Kidney capillary endothelial cell (primary cell): ENCODE measurements at regions not wholly inside any gene's neighbourhood (a gene's known extent, or its start where the extent isn't known, plus 50 kb on each side); places are given as distances from the start of the nearest gene placed in this dataset.
"Not testable (repeated sequence)": the region's sequence is repeated elsewhere in the genome, so short reads cannot be mapped to it uniquely, and the experiment has no call there.

ENCODE experiments used
- DNase-seq: peaks from one replicate; pipeline ENCODE4 v3.0.0-alpha.2; 2018; ENCODE audit warnings: low spot score

DNA sequence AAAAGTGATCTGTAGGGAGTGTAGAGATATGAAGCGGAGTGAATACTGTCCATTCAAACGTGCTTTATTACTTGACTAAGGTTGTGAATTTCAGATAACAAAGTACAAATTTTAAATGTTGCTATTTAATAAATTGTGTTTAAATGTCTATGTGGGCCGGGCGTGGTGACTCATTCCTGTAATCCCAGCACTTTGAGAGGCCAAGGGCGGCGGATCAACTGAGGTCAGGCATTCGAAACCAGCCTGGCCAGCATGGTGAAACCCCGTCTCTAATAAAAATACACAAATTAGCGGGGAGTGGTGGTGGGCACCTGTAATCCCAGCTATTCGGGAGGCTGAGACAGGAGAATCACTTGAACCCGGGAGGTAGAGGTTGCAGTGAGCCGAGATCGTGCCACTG lies 1544.1 kb downstream of the SLITRK5 start:
- not testable (repeated sequence) for DNase-seq

DNA sequence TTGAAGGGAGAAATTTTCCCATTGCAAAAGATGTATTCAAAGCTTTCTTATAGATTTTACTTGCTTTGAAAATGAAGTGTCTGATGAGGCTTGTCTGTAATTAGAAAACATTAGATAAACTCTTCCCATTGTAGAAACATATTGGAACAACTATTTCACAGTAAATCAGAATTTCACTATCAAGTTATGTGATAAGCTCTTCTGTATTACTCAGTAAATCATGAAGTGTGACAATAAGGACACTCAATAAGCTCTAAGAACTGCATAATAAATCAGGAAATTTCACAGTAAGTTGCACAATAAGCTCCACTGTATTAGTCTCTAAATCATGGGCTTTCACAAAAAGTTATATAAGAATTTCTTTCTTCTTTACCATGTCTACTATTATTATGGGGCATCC lies 1546.6 kb downstream of the SLITRK5 start:
- DNase-seq = no peak

DNA sequence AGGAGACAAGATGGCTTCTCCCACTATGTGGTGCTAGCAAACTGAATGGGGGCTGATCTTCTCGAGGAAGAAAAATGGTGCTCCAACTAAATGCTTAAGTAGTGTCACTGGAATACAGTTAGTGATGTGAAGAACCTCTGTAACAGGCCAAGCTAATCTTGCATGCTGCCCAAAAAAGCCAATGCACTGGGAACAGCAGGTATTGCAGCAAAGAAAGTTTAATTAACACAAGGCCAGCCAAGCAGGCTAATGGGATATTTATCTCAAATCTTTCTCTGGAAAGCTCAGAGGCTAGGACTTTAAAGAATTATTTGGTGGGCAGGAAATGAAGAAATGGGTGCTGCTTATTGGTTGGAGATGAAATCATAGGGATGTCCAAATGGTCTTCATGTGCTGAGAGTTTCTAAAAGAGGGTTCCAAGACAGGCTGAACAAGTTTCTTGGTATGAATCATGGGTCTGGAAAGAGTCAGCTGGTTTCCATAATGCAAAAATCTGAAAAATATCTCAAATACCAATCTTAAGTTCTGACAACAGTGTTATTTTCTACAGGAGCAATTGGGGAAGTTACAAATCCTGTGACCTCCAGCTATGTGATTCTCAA lies 1550.5 kb downstream of the SLITRK5 start:
- no peak for DNase-seq

DNA sequence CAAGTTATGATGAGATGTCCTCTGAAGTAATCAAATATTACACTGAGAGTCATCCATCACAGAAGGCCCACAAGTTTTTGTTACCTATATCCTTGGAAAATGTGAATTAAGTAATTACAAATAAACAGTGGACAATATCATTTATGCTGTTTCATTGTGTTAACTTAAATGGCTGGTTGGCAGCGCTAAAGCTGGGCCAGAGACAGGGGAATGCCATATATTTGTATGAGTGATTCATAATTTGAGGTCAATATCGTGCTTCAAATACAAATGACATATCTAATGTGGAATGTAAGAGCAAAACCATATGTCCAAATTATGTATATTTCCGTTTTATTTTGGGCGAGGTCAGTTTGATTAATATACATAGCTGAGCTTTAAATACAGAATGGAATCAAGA lies 1556.2 kb downstream of the SLITRK5 start:
- DNase-seq = no peak

DNA sequence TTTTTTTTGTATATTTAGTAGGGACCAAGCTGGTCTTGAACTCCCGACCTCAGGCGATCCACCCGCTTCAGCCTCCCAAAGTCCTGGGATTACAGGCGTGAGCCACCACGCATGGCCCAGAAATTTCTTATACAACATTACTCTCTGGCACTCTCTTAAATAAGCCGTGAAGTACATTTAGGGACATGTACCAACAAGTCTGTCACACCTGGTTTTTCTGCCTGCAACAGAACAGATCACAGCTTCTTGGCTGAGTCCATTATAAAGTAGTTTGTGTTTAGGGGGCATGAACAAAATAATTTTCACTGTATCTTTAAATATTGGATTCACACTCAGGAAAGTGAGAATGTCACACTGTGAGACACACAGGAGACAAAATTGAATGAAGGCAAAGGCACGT lies 1567.3 kb downstream of the SLITRK5 start:
- no peak for DNase-seq

DNA sequence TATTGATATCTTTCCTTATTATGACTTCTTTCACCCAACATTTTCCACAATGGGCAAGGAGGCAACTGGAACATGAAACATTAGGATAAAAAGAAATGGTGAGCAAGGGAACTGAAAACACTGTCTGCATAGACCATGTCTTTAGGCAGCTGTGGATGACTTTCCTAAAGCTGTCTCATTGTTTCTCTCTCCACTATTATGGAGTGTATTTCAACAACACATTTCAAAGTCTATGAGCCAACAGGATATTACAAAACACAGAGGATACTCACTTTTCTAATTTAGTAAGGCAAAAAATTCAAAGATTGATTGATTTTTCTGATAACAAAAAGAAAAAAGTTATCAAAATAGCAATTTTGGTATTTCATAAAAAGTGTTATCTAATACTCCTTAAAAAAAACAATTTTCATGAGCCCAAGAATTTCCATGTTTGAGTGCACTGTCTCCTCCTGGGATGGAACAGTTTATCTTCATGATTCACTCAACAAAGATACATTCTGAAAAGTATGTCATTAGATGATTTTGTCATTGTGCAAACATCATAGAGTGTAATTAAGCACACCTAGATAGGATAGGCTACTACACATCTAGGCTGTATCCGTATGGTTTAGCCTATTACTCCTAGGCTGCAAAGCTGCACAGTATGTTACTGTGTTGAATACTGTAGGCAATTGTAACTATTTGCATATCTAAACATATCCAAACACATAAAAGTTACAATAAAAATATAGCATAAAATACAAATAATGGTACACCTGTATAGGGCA lies 1568.4 kb downstream of the SLITRK5 start:
- DNase-seq = no peak

DNA sequence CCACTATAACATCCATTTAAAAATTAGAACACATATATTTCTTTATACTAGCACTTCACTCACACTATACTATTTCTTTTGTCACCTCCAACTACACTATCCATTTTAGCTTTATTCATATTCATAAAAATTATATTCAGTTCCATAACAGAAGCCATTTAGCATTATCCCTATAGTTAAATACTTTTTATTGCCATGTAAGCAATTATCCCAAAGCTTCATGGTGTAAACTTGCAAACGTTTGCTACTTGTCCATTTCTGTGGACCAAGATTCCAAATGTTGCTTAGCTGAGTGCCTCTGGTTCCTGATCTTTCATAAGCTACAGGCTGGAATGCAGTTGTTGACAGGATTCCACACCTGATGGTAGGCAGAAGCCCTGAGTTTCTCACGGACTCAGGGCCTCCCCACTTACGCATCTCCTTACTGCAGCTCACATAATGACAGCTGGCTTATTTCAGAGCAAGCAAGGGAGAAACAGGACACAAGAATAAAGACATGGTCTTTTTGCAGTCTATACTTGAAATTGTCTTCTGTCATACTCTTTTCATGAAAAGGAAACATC lies 1584.8 kb downstream of the SLITRK5 start:
- DNase-seq = no peak

DNA sequence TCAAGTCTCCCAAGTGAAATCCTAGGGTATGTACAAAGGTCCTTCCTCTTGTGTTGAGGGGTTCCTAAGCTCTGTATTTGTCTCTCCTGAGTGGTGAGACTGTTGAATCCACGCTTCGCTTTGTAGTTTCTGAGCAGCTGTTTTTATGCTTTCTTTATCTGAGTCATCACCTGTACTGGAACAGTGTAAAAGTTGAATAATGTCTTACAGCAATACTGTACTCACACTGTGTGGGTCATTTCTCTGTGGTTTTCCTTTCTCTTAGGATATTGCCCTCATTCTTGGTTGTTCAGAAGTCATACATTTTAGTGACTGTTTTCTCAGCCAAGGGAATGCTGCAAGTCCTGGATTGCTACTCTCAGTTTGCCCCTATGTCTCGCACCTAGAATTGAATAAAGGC lies 1596.6 kb downstream of the SLITRK5 start:
- DNase-seq = no peak

DNA sequence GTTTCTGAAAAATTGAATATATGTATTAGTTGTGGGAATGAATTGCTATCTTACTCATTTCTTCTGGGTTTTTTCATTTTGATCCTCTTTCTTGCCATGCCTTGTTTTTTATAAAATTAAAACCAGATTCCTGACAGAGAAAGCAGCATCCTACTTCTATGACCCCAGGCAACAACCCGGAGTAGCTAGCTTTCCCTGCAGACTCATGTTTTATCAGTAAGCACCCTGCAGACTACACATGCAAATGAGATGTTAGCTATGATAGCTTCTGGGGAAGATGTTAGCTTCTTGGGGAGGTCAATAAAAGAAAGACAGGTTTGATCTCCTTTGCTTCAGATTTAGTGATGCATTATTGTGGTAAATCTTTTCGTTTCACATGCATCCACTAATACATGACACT lies 1598.6 kb downstream of the SLITRK5 start:
- no peak for DNase-seq

DNA sequence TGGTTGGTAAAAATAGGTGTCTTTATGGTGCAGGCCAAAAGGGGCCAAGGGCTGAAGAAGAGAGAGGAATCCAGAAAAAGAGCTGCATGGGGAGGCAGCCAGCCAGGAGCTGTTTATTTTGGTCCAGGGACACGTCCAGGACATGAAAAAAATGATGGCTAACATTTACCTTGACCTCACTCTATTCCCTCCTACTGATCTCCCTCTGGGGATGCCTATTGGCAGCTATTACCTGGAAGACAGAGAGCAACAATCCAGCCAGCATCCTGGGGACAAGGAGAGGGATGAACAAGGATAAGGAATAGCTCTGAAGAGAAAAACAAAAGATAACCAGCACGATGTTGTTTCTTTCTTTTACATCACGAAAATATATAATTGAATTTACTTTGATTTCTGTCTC lies 1599.6 kb downstream of the SLITRK5 start:
- no peak for DNase-seq

- DNase-seq = no peak
These were observed 1608.2 kb downstream of the SLITRK5 start for GRCh38 chr13:89279374-89279773.

DNA sequence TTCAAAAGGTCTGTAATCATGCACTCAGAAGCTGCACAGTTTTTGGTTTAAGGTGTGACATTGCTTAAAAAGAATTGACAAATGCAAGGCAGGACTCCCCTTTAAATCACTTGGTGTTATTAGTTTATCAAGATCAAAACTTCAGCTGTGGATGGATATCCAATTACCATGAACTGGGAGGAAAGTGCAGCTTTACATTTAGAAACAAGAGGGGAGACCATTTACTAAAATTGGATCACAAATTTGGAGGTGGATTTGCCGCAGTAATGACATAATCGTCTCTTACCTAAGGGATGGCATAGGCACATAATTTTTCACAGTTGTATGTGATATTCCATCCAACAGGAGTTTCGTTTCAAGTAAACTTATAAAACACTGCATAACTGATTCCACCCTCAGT lies 1610.2 kb downstream of the SLITRK5 start:
- no peak for DNase-seq

- no peak for DNase-seq
These were observed 1611.1 kb downstream of the SLITRK5 start for GRCh38 chr13:89282241-89282640.

GRCh38 chr13:89287381-89287780 lies 1616.2 kb downstream of the SLITRK5 start:
- DNase-seq = no peak

DNA sequence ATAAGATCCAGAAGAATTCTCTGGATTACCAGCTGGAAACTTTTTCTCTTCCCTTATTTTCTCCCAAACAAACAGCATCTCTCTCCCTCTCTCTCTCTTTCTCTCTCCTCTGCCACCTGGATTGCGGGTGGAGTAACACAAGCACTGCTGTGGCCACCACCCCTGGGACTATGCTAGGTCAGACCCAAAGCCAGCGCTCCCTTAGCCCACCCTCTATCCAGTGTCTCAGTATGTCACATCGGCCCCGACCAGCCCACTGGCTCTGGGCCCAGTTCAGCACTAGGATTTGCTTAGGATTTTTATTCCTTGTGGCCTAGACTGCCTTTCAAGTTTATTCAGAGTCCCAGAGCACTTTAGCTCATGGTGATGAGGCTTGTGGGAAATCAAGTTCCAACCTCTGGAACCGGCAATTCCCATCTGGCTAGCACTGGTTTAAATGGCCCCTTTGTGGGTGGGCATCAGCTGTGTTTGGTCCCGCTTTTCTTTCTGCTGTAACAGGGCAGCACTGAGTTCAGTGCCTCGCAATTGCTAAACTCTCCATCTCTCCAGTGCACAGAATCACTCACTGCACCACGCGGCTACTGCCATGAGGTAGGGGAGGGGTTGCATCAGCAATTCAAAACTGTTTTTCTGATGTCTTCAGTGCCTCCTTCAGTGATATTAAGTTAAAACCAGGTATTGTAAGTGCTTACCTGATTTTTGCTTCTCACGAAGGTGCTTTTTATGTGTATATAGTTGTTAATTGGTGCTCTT lies 1623.1 kb downstream of the SLITRK5 start:
- DNase-seq = no peak

DNA sequence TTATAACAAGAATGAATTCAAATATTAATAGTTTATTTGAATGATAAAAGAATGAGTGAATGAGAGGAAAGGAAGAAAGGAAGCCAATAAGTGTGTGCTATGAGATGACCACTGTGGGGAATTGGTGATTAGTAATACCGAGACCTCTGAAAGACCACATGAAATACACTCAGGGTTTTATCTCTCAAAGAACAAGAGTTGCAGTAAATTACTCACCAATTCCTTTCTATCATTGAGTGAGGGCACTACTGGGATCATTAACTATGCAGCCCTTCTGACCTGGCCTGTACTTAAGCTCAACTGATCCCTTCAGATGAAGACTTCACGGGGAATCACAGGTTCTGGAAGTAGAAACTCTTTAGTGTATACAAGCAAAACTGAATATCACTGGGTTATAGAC lies 1636.1 kb downstream of the SLITRK5 start:
- no peak for DNase-seq

- no peak for DNase-seq
These were observed 1639.9 kb downstream of the SLITRK5 start for GRCh38 chr13:89310943-89311672.

- no peak for DNase-seq
These were observed 1644.1 kb downstream of the SLITRK5 start for GRCh38 chr13:89315287-89315686.

GRCh38 chr13:89322466-89322865 lies 1651.3 kb downstream of the SLITRK5 start:
- DNase-seq = no peak

DNA sequence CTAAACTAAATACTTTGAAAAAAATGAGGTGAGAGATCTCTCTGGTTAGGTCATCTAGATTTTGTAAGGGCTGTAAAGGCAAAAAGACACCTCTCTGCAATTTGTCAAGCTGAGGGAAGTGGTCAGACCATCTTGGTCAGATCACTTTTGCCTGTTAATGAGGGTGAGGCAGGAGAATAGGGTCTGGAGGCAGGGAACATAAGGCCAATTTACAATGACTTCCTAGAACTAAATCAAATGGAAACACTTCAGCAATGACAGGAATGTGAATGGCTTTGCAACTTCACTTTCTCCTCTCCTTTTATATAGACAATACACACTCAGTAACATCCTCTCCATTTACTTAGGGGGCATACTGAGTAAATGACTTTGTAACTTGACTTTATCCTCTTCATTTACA lies 1653.4 kb downstream of the SLITRK5 start:
- DNase-seq = no peak

- DNase-seq = no peak
These were observed 1672.0 kb downstream of the SLITRK5 start for GRCh38 chr13:89343165-89343564.

- DNase-seq = no peak
These were observed 1681.2 kb downstream of the SLITRK5 start for GRCh38 chr13:89352384-89352783.
